PC-9 (cell line): ENCODE measurements at regions not wholly inside any gene's neighbourhood (a gene's known extent, or its start where the extent isn't known, plus 50 kb on each side); places are given as distances from the start of the nearest gene placed in this dataset.

ENCODE experiments used
- BruUV-seq: library from RNA; stranded (reverse); fragments of 400-500 nt; replicated peaks from 2 replicates; lab custom pipeline; 2021; lab: Mats Ljungman, UMichigan
- CTCF ChIA-PET: fragments of 300-600 bp; sonication (Branson Sonifier 250); formaldehyde crosslinking; loops from one replicate; lab custom pipeline; 2022; ENCODE audit warnings: antibody characterized with exemption; lab: Charles Lee
- POLR2A ChIA-PET: fragments of 300-600 bp; sonication (Branson Sonifier 250); formaldehyde crosslinking; loops from one replicate; lab custom pipeline; 2022; ENCODE audit warnings: antibody characterized with exemption; ENCODE audit not compliant: unreplicated experiment; lab: Charles Lee
- DNase-seq, 2 experiments: peaks; one replicate each; pipeline versions ENCODE4 v3.0.0 to v3.0.0-alpha.2; 2015 to 2022; ENCODE audit warnings: mixed read lengths in 1 of 2
- H2AFZ ChIP-seq: fragments of 200-600 bp; sonication (generic); 2 replicates; pipeline ENCODE4 v1.8.1; 2017; ENCODE audit warnings: antibody characterized with exemption
- H3F3A ChIP-seq: fragments of 200-600 bp; sonication (generic); 2 replicates; pipeline ENCODE4 v1.8.1; 2017; ENCODE audit warnings: antibody characterized with exemption, mild to moderate bottlenecking, low read depth; ENCODE audit not compliant: insufficient read depth
- H3K27ac ChIP-seq: fragments of 200-600 bp; sonication (generic); 2 replicates; pipeline ENCODE4 v1.6.1; 2016; ENCODE audit warnings: mixed run types
- H3K27me3 ChIP-seq: fragments of 200-600 bp; sonication (generic); 2 replicates; pipeline ENCODE4 v1.6.1; 2016; ENCODE audit warnings: low read depth, mixed run types; ENCODE audit not compliant: insufficient read depth
- H3K36me3 ChIP-seq: fragments of 200-600 bp; sonication (generic); 2 replicates; pipeline ENCODE4 v1.6.1; 2016; ENCODE audit warnings: low read depth, mixed run types
- H3K4me1 ChIP-seq: fragments of 200-600 bp; sonication (generic); replicated peaks from 2 replicates; pipeline ENCODE4 v1.6.1; 2016; ENCODE audit warnings: mixed run types; ENCODE audit not compliant: insufficient read depth
- H3K4me2 ChIP-seq: fragments of 200-600 bp; sonication (generic); 2 replicates; pipeline ENCODE4 v1.6.1; 2017; ENCODE audit warnings: mixed run types
- H3K4me3 ChIP-seq: fragments of 200-600 bp; sonication (generic); 2 replicates; pipeline ENCODE4 v1.6.1; 2016; ENCODE audit warnings: mixed run types
- H3K79me2 ChIP-seq: fragments of 200-600 bp; sonication (generic); 2 replicates; pipeline ENCODE4 v1.6.1; 2017; ENCODE audit warnings: low read depth, mixed run types
- H3K9me2 ChIP-seq: fragments of 200-600 bp; sonication (generic); 2 replicates; pipeline ENCODE4 v1.8.1; 2017; ENCODE audit warnings: mild to moderate bottlenecking; ENCODE audit not compliant: insufficient read depth
- H3K9me3 ChIP-seq: fragments of 200-600 bp; sonication (generic); 2 replicates; pipeline ENCODE4 v1.8.1; 2016; ENCODE audit warnings: low read depth; ENCODE audit not compliant: insufficient read depth
- H4K20me1 ChIP-seq: fragments of 200-600 bp; sonication (generic); 2 replicates; pipeline ENCODE4 v1.8.1; 2017; ENCODE audit not compliant: insufficient read depth
- EZH2 ChIP-seq: fragments of 200-600 bp; sonication (generic); IDR thresholded peaks from 2 replicates; pipeline ENCODE4 v1.8.0; 2017; ENCODE audit warnings: antibody characterized with exemption, low read depth
- intact Hi-C: fragments of 100-400 bp; cut with micrococcal nuclease; formaldehyde crosslinking; loops from one replicate; pipeline ENCODE4 v1.10.0; 2022; ENCODE audit not compliant: unreplicated experiment
- TF ChIP-seq, protein P1 (sequence below): fragments of 200-600 bp; sonication (generic); conservative IDR thresholded peaks from 2 replicates; pipeline ENCODE4 v1.6.1; 2017; ENCODE audit warnings: mixed run types, antibody characterized with exemption, mild to moderate bottlenecking, moderate library complexity

DNA sequence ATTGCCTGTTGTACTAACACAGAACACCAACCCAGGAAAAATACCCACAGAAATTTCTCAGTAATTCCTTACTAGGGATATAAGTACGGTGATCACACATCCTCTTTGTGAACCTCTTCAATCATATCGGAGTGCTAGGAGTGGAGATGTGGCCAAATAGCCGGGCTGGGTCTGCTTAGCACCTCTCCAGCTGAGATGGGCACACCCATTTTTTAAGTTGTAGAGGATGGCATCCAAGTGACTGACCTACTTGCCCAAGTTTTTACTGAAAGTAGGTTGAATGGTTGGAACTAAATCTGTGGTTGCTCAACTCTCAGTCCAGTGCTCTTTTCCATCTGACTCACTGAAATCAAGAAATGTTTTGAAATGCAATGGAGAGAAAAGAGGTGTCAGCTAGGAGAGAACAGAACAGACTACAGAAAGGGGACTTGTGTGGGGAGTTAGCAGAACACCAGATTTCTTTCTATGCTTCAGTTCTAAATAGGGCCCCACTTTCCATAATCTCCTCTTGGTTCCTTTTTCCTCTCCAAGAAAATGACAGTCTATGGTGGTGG is 68.7 kb upstream of the FSHR start:
- TF ChIP-seq, protein P1, sequence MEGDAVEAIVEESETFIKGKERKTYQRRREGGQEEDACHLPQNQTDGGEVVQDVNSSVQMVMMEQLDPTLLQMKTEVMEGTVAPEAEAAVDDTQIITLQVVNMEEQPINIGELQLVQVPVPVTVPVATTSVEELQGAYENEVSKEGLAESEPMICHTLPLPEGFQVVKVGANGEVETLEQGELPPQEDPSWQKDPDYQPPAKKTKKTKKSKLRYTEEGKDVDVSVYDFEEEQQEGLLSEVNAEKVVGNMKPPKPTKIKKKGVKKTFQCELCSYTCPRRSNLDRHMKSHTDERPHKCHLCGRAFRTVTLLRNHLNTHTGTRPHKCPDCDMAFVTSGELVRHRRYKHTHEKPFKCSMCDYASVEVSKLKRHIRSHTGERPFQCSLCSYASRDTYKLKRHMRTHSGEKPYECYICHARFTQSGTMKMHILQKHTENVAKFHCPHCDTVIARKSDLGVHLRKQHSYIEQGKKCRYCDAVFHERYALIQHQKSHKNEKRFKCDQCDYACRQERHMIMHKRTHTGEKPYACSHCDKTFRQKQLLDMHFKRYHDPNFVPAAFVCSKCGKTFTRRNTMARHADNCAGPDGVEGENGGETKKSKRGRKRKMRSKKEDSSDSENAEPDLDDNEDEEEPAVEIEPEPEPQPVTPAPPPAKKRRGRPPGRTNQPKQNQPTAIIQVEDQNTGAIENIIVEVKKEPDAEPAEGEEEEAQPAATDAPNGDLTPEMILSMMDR: no peak
- TF ChIP-seq EZH2: no peak
- H3K36me3 ChIP-seq: no peaks in the 10 kb centered on the region
- H4K20me1 ChIP-seq: no peaks in the 10 kb centered on the region
- POLR2A ChIA-PET: no interaction called here
- no peak overlapping the region for H3K4me3 ChIP-seq
- no peak overlapping the region for H2AFZ ChIP-seq
- no peak overlapping the region for H3K4me2 ChIP-seq
- DNase-seq: no peak
- H3K27ac ChIP-seq: no peak overlapping the region
- no peaks in the 10 kb centered on the region for H3K9me3 ChIP-seq
- CTCF ChIA-PET: no interaction called here
- H3K4me1 ChIP-seq: no peaks in the 10 kb centered on the region
- H3K79me2 ChIP-seq: no peaks in the 10 kb centered on the region
- no peaks in the 10 kb centered on the region for H3K9me2 ChIP-seq
- H3F3A ChIP-seq: no peaks in the 10 kb centered on the region
- H3K27me3 ChIP-seq: no peaks in the 10 kb centered on the region
- no TSS peak for BruUV-seq
- intact Hi-C loops: no loop called here

DNA sequence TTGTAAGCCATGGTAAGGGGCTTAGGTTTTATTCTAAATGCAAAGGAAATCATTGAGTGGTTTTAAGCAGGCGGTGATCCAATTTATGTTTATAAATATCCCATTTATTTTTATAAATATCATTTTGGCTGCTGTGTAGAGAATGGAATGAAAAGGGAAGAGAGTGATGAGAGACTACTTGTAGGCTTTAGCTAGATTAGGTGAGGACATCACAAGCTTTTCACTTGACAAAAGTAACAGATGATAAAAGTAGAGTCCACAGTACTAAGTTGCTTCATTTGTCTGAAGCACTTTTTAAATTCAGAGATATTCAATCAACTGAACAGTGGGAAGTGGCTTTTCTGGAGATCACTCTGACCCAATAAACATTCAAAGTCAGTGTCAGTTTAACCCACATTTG is 65.4 kb upstream of the FSHR start:
- Histone ChIP-seq H4K20me1 (no peaks in the 10 kb centered on the region), H3K27ac (no peak overlapping the region), H3K4me3 (no peak overlapping the region), H3K79me2 (no peaks in the 10 kb centered on the region), H3K27me3 (no peaks in the 10 kb centered on the region), H3K9me2 (no peaks in the 10 kb centered on the region), H2AFZ (no peak overlapping the region), H3K4me2 (no peak overlapping the region), H3F3A (no peaks in the 10 kb centered on the region), H3K4me1 (no peaks in the 10 kb centered on the region), H3K36me3 (no peaks in the 10 kb centered on the region), H3K9me3 (no peaks in the 10 kb centered on the region)
- no peak for DNase-seq
- no TSS peak for BruUV-seq
- ChIA-PET POLR2A (no interaction called here), CTCF (no interaction called here)
- intact Hi-C loops: no loop called here
- TF ChIP-seq, protein P1: no peak

DNA sequence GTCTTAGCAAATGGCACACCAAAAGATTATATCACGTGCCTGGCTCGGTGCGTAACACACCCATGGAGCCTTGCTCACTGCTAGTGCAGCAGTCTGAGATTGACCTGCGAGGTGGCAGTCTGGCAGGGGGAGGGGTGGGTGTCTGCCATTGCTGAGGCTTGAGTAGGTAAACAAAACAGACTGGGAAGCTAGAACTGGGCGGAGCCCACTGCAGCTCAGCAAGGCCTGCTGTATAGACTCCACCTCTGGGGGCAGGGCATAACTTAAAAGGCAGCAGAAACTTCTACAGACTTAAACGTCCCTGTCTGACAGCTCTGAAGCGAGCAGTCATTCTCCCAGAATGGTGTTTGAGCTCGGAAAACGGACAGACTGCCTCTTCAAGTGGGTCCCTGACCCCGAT is 55.9 kb upstream of the FSHR start:
- no peak overlapping the region for H2AFZ ChIP-seq
- 0 out of 2 replicates have a peak, but pooled peaks cover 4% of the 10 kb centered on the region for H3K27me3 ChIP-seq
- no peaks in the 10 kb centered on the region for H3K4me1 ChIP-seq
- no peak overlapping the region for H3K4me3 ChIP-seq
- no peaks in the 10 kb centered on the region for H3K9me2 ChIP-seq
- intact Hi-C loops: no loop called here
- BruUV-seq: no TSS peak
- CTCF ChIA-PET: no interaction called here
- no peaks in the 10 kb centered on the region for H3K9me3 ChIP-seq
- H3K4me2 ChIP-seq: no peak overlapping the region
- no peaks in the 10 kb centered on the region for H3K79me2 ChIP-seq
- TF ChIP-seq, protein P1: no peak
- no peak for TF ChIP-seq EZH2
- no peaks in the 10 kb centered on the region for H3K36me3 ChIP-seq
- no peak for DNase-seq
- no peaks in the 10 kb centered on the region for H4K20me1 ChIP-seq
- POLR2A ChIA-PET: no interaction called here
- no peak overlapping the region for H3K27ac ChIP-seq
- no peaks in the 10 kb centered on the region for H3F3A ChIP-seq
